OCI-LY3 (cell line): ENCODE measurements at regions not wholly inside any gene's neighbourhood (a gene's known extent, or its start where the extent isn't known, plus 50 kb on each side); places are given as distances from the start of the nearest gene placed in this dataset.

Experiments used
- EZH2phosphoT487 ChIP-seq: fragments of 200-600 bp; shearing (Covaris generic); IDR thresholded peaks from 2 replicates; pipeline ENCODE4 v1.6.1; 2018; ENCODE audit warnings: antibody characterized with exemption, mixed run types, low read depth
- TF ChIP-seq, protein P1 (sequence below): fragments of 200-600, 300-600 bp; sonication (generic); IDR thresholded peaks from 2 replicates; pipeline ENCODE4 v1.5.1; 2014; ENCODE audit warnings: antibody characterized with exemption, low read length, low read depth

DNA sequence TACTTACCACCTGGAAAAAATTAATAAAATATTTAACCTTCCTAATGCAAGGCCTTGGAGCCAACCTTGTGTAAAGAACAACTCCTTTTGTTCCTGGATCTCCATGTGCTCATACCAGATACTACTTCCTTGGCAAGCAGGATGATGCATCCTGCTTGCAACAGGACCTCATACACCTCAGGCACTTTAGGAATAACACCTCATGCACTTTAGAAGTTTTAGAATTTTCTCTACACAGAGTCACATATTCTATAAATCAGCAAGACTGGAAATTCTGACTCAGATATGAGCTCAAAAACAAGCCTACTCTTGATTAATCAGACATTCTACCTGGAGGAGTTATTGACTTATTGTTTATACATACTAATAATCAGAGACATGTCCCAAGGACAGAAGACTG, 209.6 kb upstream of the CDH10 start:
- TF ChIP-seq, protein P1, sequence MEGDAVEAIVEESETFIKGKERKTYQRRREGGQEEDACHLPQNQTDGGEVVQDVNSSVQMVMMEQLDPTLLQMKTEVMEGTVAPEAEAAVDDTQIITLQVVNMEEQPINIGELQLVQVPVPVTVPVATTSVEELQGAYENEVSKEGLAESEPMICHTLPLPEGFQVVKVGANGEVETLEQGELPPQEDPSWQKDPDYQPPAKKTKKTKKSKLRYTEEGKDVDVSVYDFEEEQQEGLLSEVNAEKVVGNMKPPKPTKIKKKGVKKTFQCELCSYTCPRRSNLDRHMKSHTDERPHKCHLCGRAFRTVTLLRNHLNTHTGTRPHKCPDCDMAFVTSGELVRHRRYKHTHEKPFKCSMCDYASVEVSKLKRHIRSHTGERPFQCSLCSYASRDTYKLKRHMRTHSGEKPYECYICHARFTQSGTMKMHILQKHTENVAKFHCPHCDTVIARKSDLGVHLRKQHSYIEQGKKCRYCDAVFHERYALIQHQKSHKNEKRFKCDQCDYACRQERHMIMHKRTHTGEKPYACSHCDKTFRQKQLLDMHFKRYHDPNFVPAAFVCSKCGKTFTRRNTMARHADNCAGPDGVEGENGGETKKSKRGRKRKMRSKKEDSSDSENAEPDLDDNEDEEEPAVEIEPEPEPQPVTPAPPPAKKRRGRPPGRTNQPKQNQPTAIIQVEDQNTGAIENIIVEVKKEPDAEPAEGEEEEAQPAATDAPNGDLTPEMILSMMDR, result no peak
- TF ChIP-seq EZH2phosphoT487, result no peak
